Astrocyte (in vitro differentiated cells and primary cell): ENCODE measurements at regions not wholly inside any gene's neighbourhood (a gene's known extent, or its start where the extent isn't known, plus 50 kb on each side); places are given as distances from the start of the nearest gene placed in this dataset.

ENCODE experiments used
- DNase-seq: peaks from one replicate; pipeline ENCODE4 v3.0.0-alpha.2; 2010; ENCODE audit warnings: low read depth
- FAIRE-seq: peaks from 2 replicates; lab custom pipeline; 2011; peaks lifted over from hg19 to GRCh38; lab: Jason Lieb, UNC
- H2AFZ ChIP-seq: 2 replicates; pipeline ENCODE4 v1.6.0; 2012; ENCODE audit warnings: low read depth, low read length, inconsistent platforms
- H3K27ac ChIP-seq: 2 replicates; pipeline ENCODE4 v1.5.1; 2011; ENCODE audit warnings: low read depth, low read length, inconsistent platforms
- H3K27me3 ChIP-seq: 2 replicates; pipeline ENCODE4 v1.6.0; 2011; ENCODE audit warnings: low read length, inconsistent platforms; ENCODE audit not compliant: insufficient read depth
- H3K36me3 ChIP-seq: 2 replicates; pipeline ENCODE4 v1.5.1; 2011; ENCODE audit warnings: low read length, inconsistent platforms; ENCODE audit not compliant: insufficient read depth
- H3K4me1 ChIP-seq: 2 replicates; pipeline ENCODE4 v1.5.1; 2011; ENCODE audit warnings: low read length, inconsistent platforms; ENCODE audit not compliant: insufficient read depth
- H3K4me2 ChIP-seq: 2 replicates; pipeline ENCODE4 v1.6.0; 2012; ENCODE audit warnings: low read length, inconsistent platforms
- H3K4me3 ChIP-seq: 2 replicates; pipeline ENCODE4 v1.5.1; 2011; ENCODE audit warnings: low read depth, mild to moderate bottlenecking, low read length, inconsistent platforms; ENCODE audit not compliant: insufficient read depth
- H3K79me2 ChIP-seq: 2 replicates; pipeline ENCODE4 v1.6.0; 2012; ENCODE audit warnings: mild to moderate bottlenecking, low read length, inconsistent platforms; ENCODE audit not compliant: insufficient read depth
- H3K9ac ChIP-seq: 2 replicates; pipeline ENCODE4 v1.6.0; 2012; ENCODE audit warnings: mild to moderate bottlenecking, low read length, inconsistent platforms
- H3K9me3 ChIP-seq: 2 replicates; pipeline ENCODE4 v1.5.1; 2012; ENCODE audit warnings: low read depth, mild to moderate bottlenecking, low read length, inconsistent platforms; ENCODE audit not compliant: insufficient read depth
- H4K20me1 ChIP-seq: 2 replicates; pipeline ENCODE4 v1.6.0; 2012; ENCODE audit warnings: low read length, inconsistent platforms; ENCODE audit not compliant: insufficient read depth
- H3K27ac Mint-ChIP-seq: one replicate; pipeline ENCODE4 v1.8.0; 2021; ENCODE audit warnings: mild to moderate bottlenecking, mixed read lengths; ENCODE audit not compliant: unreplicated experiment
- H3K27me3 Mint-ChIP-seq: one replicate; pipeline ENCODE4 v1.8.0; 2021; ENCODE audit warnings: low read depth, mixed read lengths; ENCODE audit not compliant: unreplicated experiment
- H3K36me3 Mint-ChIP-seq: one replicate; pipeline ENCODE4 v1.8.0; 2021; ENCODE audit warnings: low read depth, mixed read lengths; ENCODE audit not compliant: unreplicated experiment
- H3K4me1 Mint-ChIP-seq: one replicate; pipeline ENCODE4 v1.8.0; 2021; ENCODE audit warnings: low read depth, mixed read lengths; ENCODE audit not compliant: unreplicated experiment
- H3K4me3 Mint-ChIP-seq: one replicate; pipeline ENCODE4 v1.8.0; 2021; ENCODE audit warnings: mild to moderate bottlenecking, moderate library complexity, mixed read lengths; ENCODE audit not compliant: unreplicated experiment
- H3K9me3 Mint-ChIP-seq: one replicate; pipeline ENCODE4 v1.8.0; 2021; ENCODE audit warnings: mild to moderate bottlenecking, mixed read lengths; ENCODE audit not compliant: unreplicated experiment
- CTCF ChIP-seq: IDR thresholded peaks from 2 replicates; pipeline ENCODE4 v1.5.1; 2011; ENCODE audit warnings: low read depth, mild to moderate bottlenecking, inconsistent platforms, low read length, moderate library complexity; ENCODE audit not compliant: insufficient read depth
- EZH2 ChIP-seq: IDR thresholded peaks from 2 replicates; pipeline ENCODE4 v1.6.1; 2012; ENCODE audit warnings: mild to moderate bottlenecking, low read length, inconsistent platforms; ENCODE audit not compliant: insufficient read depth

- no peaks in the 10 kb centered on the region for H3K9me3 Mint-ChIP-seq
- Histone ChIP-seq H3K4me3 (no peak overlapping the region), H2AFZ (no peak overlapping the region), H3K9me3 (no peaks in the 10 kb centered on the region), H3K79me2 (no peaks in the 10 kb centered on the region), H3K27me3 (no peaks in the 10 kb centered on the region), H3K4me1 (no peaks in the 10 kb centered on the region), H3K36me3 (no peaks in the 10 kb centered on the region), H3K9ac (no peak overlapping the region), H3K4me2 (no peak overlapping the region), H3K27ac (no peak overlapping the region), H4K20me1 (no peaks in the 10 kb centered on the region)
- DNase-seq = no peak
- H3K36me3 Mint-ChIP-seq = no peaks in the 10 kb centered on the region
- H3K4me1 Mint-ChIP-seq = peaks cover 9% of the 10 kb centered on the region
- no peak overlapping the region for H3K4me3 Mint-ChIP-seq
- H3K27me3 Mint-ChIP-seq = peaks cover 5% of the 10 kb centered on the region
- no peak for TF ChIP-seq CTCF
- TF ChIP-seq EZH2 = no peak
- peak overlapping the region; percentile 11 for H3K27ac Mint-ChIP-seq
- no peak for FAIRE-seq
These were observed 110.9 kb upstream of the CDC14C start for GRCh38 chr7:48813472-48813871.

GRCh38 chr7:48822138-48822537 is 102.2 kb upstream of the CDC14C start:
- H3K4me1 ChIP-seq = no peaks in the 10 kb centered on the region
- no peaks in the 10 kb centered on the region for H3K36me3 ChIP-seq
- TF ChIP-seq CTCF = no peak
- TF ChIP-seq EZH2 = no peak
- H3K9me3 ChIP-seq = no peaks in the 10 kb centered on the region
- FAIRE-seq (no peak), DNase-seq (no peak)
- H3K4me2 ChIP-seq = no peak overlapping the region
- no peaks in the 10 kb centered on the region for H4K20me1 ChIP-seq
- no peaks in the 10 kb centered on the region for H3K9me3 Mint-ChIP-seq
- no peaks in the 10 kb centered on the region for H3K27me3 ChIP-seq
- no peaks in the 10 kb centered on the region for H3K27me3 Mint-ChIP-seq
- no peak overlapping the region for H3K27ac ChIP-seq
- H3K4me3 ChIP-seq = no peak overlapping the region
- H2AFZ ChIP-seq = no peak overlapping the region
- no peaks in the 10 kb centered on the region for H3K36me3 Mint-ChIP-seq
- H3K9ac ChIP-seq = no peak overlapping the region
- no peak overlapping the region for H3K4me3 Mint-ChIP-seq
- H3K27ac Mint-ChIP-seq = no peak overlapping the region
- no peaks in the 10 kb centered on the region for H3K79me2 ChIP-seq
- no peaks in the 10 kb centered on the region for H3K4me1 Mint-ChIP-seq

GRCh38 chr7:48832303-48832845 is 92.0 kb upstream of the CDC14C start:
- TF ChIP-seq EZH2 (no peak), CTCF (no peak)
- H3K27ac ChIP-seq = no peak overlapping the region
- Mint-ChIP-seq H3K27me3 (no peaks in the 10 kb centered on the region), H3K4me3 (no peak overlapping the region), H3K9me3 (no peaks in the 10 kb centered on the region), H3K4me1 (no peaks in the 10 kb centered on the region), H3K27ac (no peak overlapping the region), H3K36me3 (no peaks in the 10 kb centered on the region)
- no peaks in the 10 kb centered on the region for H3K9me3 ChIP-seq
- no peaks in the 10 kb centered on the region for H4K20me1 ChIP-seq
- H3K27me3 ChIP-seq = no peaks in the 10 kb centered on the region
- H3K9ac ChIP-seq = no peak overlapping the region
- no peaks in the 10 kb centered on the region for H3K4me1 ChIP-seq
- no peaks in the 10 kb centered on the region for H3K36me3 ChIP-seq
- H3K4me3 ChIP-seq = no peak overlapping the region
- no peak overlapping the region for H2AFZ ChIP-seq
- no peak for FAIRE-seq
- H3K4me2 ChIP-seq = no peak overlapping the region
- DNase-seq = no peak
- no peaks in the 10 kb centered on the region for H3K79me2 ChIP-seq
